Trophoblast cell (in vitro differentiated cells and primary cell): ENCODE measurements at regions not wholly inside any gene's neighbourhood (a gene's known extent, or its start where the extent isn't known, plus 50 kb on each side); places are given as distances from the start of the nearest gene placed in this dataset.

Experiments used
- DNase-seq, 2 donors: peaks; one replicate each; pipeline ENCODE4 v3.0.0-alpha.2; 2016
- H2AFZ ChIP-seq: 2 replicates; pipeline ENCODE4 v1.6.1; 2013; ENCODE audit warnings: low read length, moderate library complexity, mild to moderate bottlenecking; ENCODE audit not compliant: insufficient read depth, poor library complexity
- H2AK5ac ChIP-seq: 2 replicates; pipeline ENCODE4 v1.6.1; 2013; ENCODE audit warnings: mild to moderate bottlenecking, low read length
- H2BK120ac ChIP-seq: 2 replicates; pipeline ENCODE4 v1.6.1; 2013; ENCODE audit warnings: low read length, mild to moderate bottlenecking, moderate library complexity; ENCODE audit not compliant: insufficient read depth, poor library complexity
- H2BK12ac ChIP-seq: 2 replicates; pipeline ENCODE4 v1.6.1; 2013; ENCODE audit warnings: mild to moderate bottlenecking, low read length, moderate library complexity
- H2BK5ac ChIP-seq: 2 replicates; pipeline ENCODE4 v1.6.1; 2013; ENCODE audit warnings: low read length, low read depth, moderate library complexity, mild to moderate bottlenecking; ENCODE audit not compliant: poor library complexity
- H3K14ac ChIP-seq: 2 replicates; pipeline ENCODE4 v1.6.1; 2013; ENCODE audit warnings: mild to moderate bottlenecking, low read length
- H3K18ac ChIP-seq: 2 replicates; pipeline ENCODE4 v1.6.1; 2013; ENCODE audit warnings: mild to moderate bottlenecking, low read length
- H3K23ac ChIP-seq: 2 replicates; pipeline ENCODE4 v1.6.1; 2013; ENCODE audit warnings: low read length
- H3K27ac ChIP-seq: 2 replicates; pipeline ENCODE4 v1.5.1; 2013; ENCODE audit warnings: low read depth, mild to moderate bottlenecking, inconsistent platforms, low read length, moderate library complexity
- H3K27me3 ChIP-seq: 2 replicates; pipeline ENCODE4 v1.6.1; 2013; ENCODE audit warnings: inconsistent platforms, mild to moderate bottlenecking, low read length, moderate library complexity; ENCODE audit not compliant: insufficient read depth
- H3K36me3 ChIP-seq, 2 experiments: 1 replicate in 1 of 2; 2 replicates in 1 of 2; pipeline ENCODE4 v1.6.1; 2013; ENCODE audit warnings: low read length in 2 of 2, mild to moderate bottlenecking in 2 of 2, moderate library complexity in 1 of 2; ENCODE audit not compliant: insufficient read depth in 2 of 2, control insufficient read depth in 1 of 2
- H3K4ac ChIP-seq: 2 replicates; pipeline ENCODE4 v1.6.1; 2013; ENCODE audit warnings: low read depth, mild to moderate bottlenecking, low read length, moderate library complexity
- H3K4me1 ChIP-seq, 2 experiments: 1 replicate in 1 of 2; 2 replicates in 1 of 2; pipeline ENCODE4 v1.6.1; 2013; ENCODE audit warnings: low read length in 2 of 2, mild to moderate bottlenecking in 2 of 2, moderate library complexity in 1 of 2; ENCODE audit not compliant: insufficient read depth in 2 of 2, control insufficient read depth in 1 of 2
- H3K4me2 ChIP-seq: 2 replicates; pipeline ENCODE4 v1.6.1; 2013; ENCODE audit warnings: inconsistent platforms, mild to moderate bottlenecking, low read length, moderate library complexity
- H3K4me3 ChIP-seq: 2 replicates; pipeline ENCODE4 v1.5.1; 2013; ENCODE audit warnings: mild to moderate bottlenecking, low read depth, low read length, inconsistent platforms
- H3K79me1 ChIP-seq: one replicate; pipeline ENCODE4 v1.6.1; 2013; ENCODE audit warnings: low read length
- H3K79me2 ChIP-seq: 2 replicates; pipeline ENCODE4 v1.6.1; 2013; ENCODE audit warnings: low read length, mild to moderate bottlenecking; ENCODE audit not compliant: control insufficient read depth, insufficient read depth, poor library complexity
- H3K9ac ChIP-seq: 2 replicates; pipeline ENCODE4 v1.6.1; 2013; ENCODE audit warnings: mild to moderate bottlenecking, low read length
- H3K9me3 ChIP-seq: 2 replicates; pipeline ENCODE4 v1.6.1; 2013; ENCODE audit warnings: low read depth, mild to moderate bottlenecking, control low read depth, inconsistent platforms, low read length; ENCODE audit not compliant: insufficient read depth
- H4K12ac ChIP-seq: 2 replicates; pipeline ENCODE4 v1.6.1; 2013; ENCODE audit warnings: low read depth, mild to moderate bottlenecking, low read length, moderate library complexity
- H4K8ac ChIP-seq: 2 replicates; pipeline ENCODE4 v1.6.1; 2013; ENCODE audit warnings: low read depth, mild to moderate bottlenecking, low read length, moderate library complexity
- H4K91ac ChIP-seq: one replicate; pipeline ENCODE4 v1.6.1; 2013; ENCODE audit warnings: low read depth, mild to moderate bottlenecking, low read length, moderate library complexity
- WGBS: extraction: QIAGEN DNeasy Blood & Tissue Kit; methylation state at CpG from one replicate; pipeline ENCODE4 v1.1.7; 2013; ENCODE audit warnings: missing lambda C conversion rate; ENCODE audit not compliant: insufficient read length, insufficient coverage; ENCODE audit errors: extremely low coverage; 5-methylcytosine and 5-hydroxymethylcytosine counted together

- Histone ChIP-seq H3K9me3 (no peaks in the 10 kb centered on the region), H3K18ac (no peak overlapping the region), H3K4ac (no peak overlapping the region), H3K14ac (no peak overlapping the region), H2AFZ (no peak overlapping the region), H3K4me2 (no peak overlapping the region), H3K9ac (no peak overlapping the region), H4K12ac (no peak overlapping the region), H4K8ac (no peak overlapping the region), H3K79me2 (no peaks in the 10 kb centered on the region), H3K27me3 (no peaks in the 10 kb centered on the region), H3K79me1 (no peaks in the 10 kb centered on the region), H3K36me3 (no peaks in the 10 kb centered on the region), H4K91ac (no peak overlapping the region), H2AK5ac (no peak overlapping the region), H3K4me3 (no peak overlapping the region), H2BK120ac (no peak overlapping the region), H2BK5ac (no peak overlapping the region), H3K23ac (no peak overlapping the region), H3K4me1 (no peaks in the 10 kb centered on the region), H3K27ac (no peak overlapping the region), H2BK12ac (no peak overlapping the region)
- DNase-seq = no peak
- WGBS = no CpG with 5 or more reads among the region's 1 CpG
These were observed 202.3 kb upstream of the RXFP2 start for GRCh38 chr13:31537052-31537451.

GRCh38 chr13:31538067-31539042 lies 201.0 kb upstream of the RXFP2 start:
- Histone ChIP-seq H2AK5ac (no peak overlapping the region), H3K79me2 (no peaks in the 10 kb centered on the region), H3K9ac (no peak overlapping the region), H3K36me3 (no peaks in the 10 kb centered on the region), H2BK5ac (no peak overlapping the region), H3K27me3 (no peaks in the 10 kb centered on the region), H3K18ac (no peak overlapping the region), H3K4me3 (no peak overlapping the region), H3K79me1 (no peaks in the 10 kb centered on the region), H4K12ac (no peak overlapping the region), H3K23ac (no peak overlapping the region), H4K8ac (no peak overlapping the region), H2AFZ (no peak overlapping the region), H3K4ac (no peak overlapping the region), H3K14ac (no peak overlapping the region), H3K9me3 (no peaks in the 10 kb centered on the region), H4K91ac (no peak overlapping the region), H2BK12ac (no peak overlapping the region), H3K4me2 (no peak overlapping the region), H3K27ac (no peak overlapping the region), H3K4me1 (no peaks in the 10 kb centered on the region), H2BK120ac (no peak overlapping the region)
- WGBS = no CpG with 5 or more reads among the region's 6 CpGs
- DNase-seq = peak in 1 of 2 donors; percentile 13

GRCh38 chr13:31540281-31540680 lies 199.0 kb upstream of the RXFP2 start:
- Histone ChIP-seq H3K9me3 (no peaks in the 10 kb centered on the region), H4K8ac (no peak overlapping the region), H3K27ac (no peak overlapping the region), H3K4me3 (no peak overlapping the region), H3K4ac (no peak overlapping the region), H2AK5ac (no peak overlapping the region), H4K12ac (no peak overlapping the region), H3K4me1 (no peaks in the 10 kb centered on the region), H3K79me2 (no peaks in the 10 kb centered on the region), H2BK12ac (no peak overlapping the region), H2BK120ac (no peak overlapping the region), H3K18ac (no peak overlapping the region), H3K27me3 (no peaks in the 10 kb centered on the region), H3K23ac (no peak overlapping the region), H3K4me2 (no peak overlapping the region), H3K9ac (no peak overlapping the region), H2BK5ac (no peak overlapping the region), H3K79me1 (no peaks in the 10 kb centered on the region), H4K91ac (no peak overlapping the region), H3K36me3 (no peaks in the 10 kb centered on the region), H2AFZ (no peak overlapping the region), H3K14ac (no peak overlapping the region)
- no CpG with 5 or more reads among the region's 2 CpGs for WGBS
- DNase-seq = no peak

- Histone ChIP-seq H4K8ac (no peak overlapping the region), H2AFZ (no peak overlapping the region), H3K9ac (no peak overlapping the region), H3K4ac (no peak overlapping the region), H3K79me1 (no peaks in the 10 kb centered on the region), H3K4me2 (no peak overlapping the region), H3K9me3 (no peaks in the 10 kb centered on the region), H2BK12ac (no peak overlapping the region), H4K91ac (no peak overlapping the region), H2BK120ac (no peak overlapping the region), H3K18ac (no peak overlapping the region), H3K14ac (no peak overlapping the region), H3K4me1 (no peaks in the 10 kb centered on the region), H3K27ac (no peak overlapping the region), H3K23ac (no peak overlapping the region), H3K27me3 (no peaks in the 10 kb centered on the region), H3K36me3 (no peaks in the 10 kb centered on the region), H3K79me2 (no peaks in the 10 kb centered on the region), H3K4me3 (no peak overlapping the region), H4K12ac (no peak overlapping the region), H2AK5ac (no peak overlapping the region), H2BK5ac (no peak overlapping the region)
- no peak for DNase-seq
These were observed 196.1 kb upstream of the RXFP2 start for GRCh38 chr13:31543190-31543589.
